ENCODE measurements at regions not wholly inside any gene's neighbourhood (a gene's known extent, or its start where the extent isn't known, plus 50 kb on each side); places are given as distances from the start of the nearest gene placed in this dataset.

- DNase-seq, result peak; percentile 13 to 74
Observed at GRCh38 chr15:79184465-79184892, 93.9 kb upstream of the RASGRF1 start.

DNA sequence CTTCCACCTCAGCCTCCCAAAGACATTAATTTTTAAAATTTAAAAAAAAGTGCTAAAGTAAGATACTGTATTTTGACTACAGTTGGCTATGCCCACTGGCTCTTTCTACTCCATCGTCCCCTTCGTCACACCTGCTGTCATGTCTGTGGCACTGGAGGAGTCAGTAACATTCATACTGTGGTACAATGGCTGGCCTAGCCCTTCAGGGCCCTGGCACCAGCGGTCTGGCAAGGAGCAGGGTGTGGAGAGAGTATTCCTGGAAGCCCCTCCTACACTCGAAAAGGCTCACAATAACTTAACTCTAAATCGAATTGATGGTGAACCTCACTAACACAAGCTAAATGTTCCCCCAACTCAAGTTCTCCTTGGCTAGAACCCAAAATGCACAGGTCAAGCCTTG is 89.7 kb upstream of the RASGRF1 start:
- no peak for DNase-seq

DNA sequence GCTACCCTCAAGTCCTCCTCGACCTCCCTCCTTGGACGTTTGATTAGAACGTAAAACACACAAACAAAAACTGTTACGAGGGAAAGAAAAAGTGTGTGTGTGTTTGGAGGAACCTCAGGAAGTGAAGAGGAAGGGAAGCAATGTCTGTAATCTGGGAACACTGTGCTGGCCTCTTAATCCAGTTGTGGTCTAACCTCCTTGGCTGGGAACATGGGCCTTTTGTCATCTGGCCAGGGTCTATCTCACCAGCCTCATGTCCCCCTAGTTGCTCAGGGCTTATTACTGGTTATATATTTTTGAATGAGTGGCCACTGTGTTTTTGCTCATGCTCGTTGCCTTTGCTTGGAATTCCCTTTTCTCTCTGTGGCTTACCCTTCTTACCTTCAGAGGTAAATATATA is 89.0 kb upstream of the RASGRF1 start:
- no peak for DNase-seq

DNA sequence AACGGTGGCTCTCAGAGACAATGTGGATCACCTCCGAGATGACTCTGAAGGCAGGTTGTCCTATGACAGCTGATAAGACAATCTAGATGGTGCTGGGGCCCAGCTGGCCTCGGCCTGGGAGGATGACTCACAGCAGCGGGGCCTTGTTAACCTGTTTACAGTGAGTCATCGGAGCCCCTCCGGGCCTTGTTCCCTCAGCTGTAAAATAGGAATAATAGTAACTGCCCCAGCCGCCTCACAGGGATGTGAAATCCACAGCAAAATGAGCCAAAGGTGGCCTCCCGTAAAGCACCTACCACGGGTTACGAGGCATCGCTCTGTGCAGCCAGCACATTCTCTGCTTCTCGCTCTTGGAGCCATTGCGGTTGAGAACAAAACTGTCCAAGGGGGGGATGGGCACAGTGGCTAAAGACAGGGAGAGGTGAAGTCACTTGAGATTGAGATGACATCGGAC is 88.6 kb upstream of the RASGRF1 start:
- DNase-seq, result no peak

DNA sequence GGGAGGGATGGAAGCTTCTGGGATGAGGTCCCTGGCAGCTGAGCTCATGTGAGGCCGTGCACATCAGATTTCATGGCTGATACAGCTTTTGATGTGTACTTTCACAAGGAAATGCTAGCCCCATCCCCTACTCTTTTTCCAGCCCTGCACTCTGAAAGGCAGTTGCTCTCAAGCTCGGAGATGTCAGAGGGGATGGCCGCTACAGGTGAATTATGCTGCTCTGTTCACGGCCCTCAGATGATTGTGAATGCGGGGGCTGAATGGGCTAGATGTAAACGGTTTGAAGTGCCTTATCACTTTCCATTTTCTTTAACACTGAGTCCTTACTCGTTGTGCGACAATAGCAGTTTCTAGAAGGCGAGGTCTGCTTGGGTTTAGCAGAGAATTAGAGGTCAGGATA is 88.0 kb upstream of the RASGRF1 start:
- DNase-seq, result no peak

- no peak for DNase-seq
Observed at GRCh38 chr15:79176151-79176550, 85.6 kb upstream of the RASGRF1 start.

DNA sequence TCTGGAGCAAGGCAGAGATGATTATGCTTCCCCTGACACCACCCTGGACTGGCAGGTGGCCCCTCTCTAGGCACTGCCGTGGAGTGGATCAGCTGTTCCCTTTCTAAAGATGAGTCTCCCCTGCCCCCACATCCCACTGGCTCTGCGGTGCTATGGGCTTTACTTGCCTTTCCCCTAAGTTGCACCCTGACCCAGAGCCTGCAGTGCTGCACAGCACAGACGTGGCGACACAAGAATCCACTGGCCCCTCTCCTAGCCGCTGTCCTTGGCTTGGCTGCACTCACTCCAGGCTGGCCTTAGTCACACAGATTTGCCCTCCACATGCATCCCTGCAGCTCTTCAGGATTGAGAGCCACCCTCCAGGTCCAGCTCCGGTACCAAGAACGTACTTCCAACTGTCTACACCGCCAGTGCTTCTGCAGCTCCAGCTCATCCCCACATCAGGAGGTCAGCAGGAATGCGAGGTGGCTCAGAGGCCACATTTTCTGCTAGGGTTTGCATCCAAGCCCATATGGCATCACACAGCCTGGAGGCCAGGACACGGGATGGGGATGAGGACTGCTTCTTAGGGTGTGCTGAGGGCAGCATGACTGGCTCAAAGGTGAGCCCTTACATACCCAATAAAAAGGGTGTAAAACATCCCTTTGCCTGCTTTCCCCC is 82.4 kb upstream of the RASGRF1 start:
- DNase-seq, result no peak

DNA sequence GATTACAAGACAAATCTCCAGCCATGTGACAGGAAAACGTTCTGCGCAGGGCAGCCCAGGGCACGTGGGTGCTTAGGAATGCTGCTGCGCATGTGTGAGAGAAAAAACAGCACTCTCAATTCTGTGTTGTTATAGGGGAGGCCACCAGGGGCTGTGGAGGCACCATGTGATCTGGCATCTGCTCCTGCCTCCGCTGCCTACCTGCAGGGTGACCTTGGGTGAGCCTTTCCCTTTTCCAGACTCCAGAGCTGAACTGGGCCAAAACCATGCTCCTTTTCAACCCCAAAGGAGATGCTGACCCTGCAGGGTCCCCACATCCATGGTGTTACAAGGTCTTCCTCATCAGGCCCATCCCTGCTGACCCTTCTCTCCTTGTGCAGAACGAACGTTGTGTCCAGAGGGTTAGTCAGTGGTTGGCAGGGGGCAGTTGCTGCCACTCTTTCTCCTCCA is 81.5 kb upstream of the RASGRF1 start:
- DNase-seq, result no peak

DNA sequence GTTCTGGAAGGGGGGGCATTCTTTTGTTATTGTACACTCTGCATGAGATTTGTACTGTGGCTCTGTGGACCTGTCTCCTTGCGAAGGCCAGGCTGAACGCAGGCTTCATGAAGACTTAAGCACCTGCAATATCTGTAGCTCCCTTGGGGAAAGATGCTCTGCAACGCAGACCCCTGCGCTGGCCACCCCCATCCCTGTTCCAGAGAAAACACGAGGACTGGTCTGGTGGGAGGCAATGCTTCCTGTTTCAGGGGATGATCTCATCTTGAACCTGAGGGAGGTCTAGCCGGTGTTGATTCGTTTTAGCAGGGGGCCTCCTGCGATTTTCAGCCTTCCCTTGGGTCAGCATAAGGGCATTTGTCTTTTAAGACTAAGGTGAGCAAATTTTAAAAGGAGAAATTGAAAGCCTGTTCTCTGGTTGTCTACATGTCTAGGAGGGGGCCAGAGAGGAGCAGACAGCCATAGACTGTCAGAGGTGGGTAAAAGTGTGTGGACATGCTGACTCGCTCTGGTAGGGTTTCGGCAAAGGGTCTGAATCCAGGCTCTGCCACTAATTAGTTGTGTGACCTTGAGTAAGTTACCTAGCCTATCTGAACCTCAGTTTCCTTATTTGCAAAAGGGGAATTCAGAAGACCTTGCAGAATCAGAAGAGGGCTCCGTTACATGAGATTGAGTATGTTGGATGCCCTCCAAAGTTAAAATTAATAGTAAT is 80.9 kb upstream of the RASGRF1 start:
- no peak for DNase-seq

- DNase-seq, result no peak
Observed at GRCh38 chr15:79170256-79170664, 79.7 kb upstream of the RASGRF1 start.

GRCh38 chr15:79169526-79170133 is 79.0 kb upstream of the RASGRF1 start:
- DNase-seq, result no peak

- no peak for DNase-seq
Observed at GRCh38 chr15:79168922-79169456, 78.4 kb upstream of the RASGRF1 start.

- no peak for DNase-seq
Observed at GRCh38 chr15:79167776-79168175, 77.2 kb upstream of the RASGRF1 start.

GRCh38 chr15:79166311-79166955 is 75.9 kb upstream of the RASGRF1 start:
- DNase-seq, result no peak

GRCh38 chr15:79164465-79164864 is 73.9 kb upstream of the RASGRF1 start:
- no peak for DNase-seq

DNA sequence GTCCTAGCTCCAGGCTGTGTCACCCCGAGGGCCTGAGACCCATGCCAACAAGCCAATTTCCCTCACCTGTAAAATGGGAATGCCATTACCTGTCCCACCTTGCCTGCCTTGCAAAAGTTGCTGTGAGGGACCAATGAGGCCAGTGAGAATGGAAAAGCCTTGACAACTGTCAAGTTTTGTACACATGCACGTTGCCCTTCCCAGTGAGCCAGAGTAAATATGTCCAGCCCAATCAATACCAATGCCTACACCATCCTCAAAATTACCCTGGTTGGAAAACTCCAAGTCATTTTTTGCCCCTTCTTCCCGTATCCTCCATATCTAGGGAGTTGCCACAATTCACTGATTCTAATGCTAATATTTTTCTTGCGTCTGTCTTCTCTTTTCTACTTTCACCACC is 73.5 kb upstream of the RASGRF1 start:
- no peak for DNase-seq

GRCh38 chr15:79163395-79163794 is 72.8 kb upstream of the RASGRF1 start:
- no peak for DNase-seq

DNA sequence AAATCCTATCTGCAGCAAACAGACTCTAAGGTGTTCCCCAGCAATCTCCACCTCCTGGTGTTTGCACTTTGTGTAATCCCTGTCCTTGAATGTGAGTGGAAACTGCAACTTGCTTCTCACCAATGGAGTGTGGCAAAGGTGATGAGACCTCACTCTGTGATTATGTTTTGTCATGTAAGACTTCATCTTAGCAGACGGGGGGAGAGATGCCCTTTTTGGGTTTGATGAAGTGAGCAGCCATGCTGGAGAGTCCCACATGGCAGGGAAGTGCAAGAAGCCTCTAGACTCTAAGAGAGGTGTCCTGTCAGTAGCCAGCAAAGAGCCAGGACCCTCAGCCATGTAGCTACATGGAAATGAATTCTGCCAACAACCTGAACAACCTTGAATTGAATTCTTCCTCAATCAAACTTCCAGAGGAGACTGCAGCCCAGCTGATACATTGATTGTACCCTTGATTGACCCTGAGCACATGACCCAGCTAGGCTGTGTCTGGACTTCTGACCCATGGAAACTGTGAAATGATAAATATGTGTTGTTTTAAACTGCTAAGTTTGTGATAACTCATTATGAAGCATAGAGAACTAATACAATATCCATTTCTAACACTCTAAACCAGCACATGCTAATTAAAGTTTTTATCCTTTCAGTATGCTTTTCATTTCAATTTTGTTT is 71.4 kb upstream of the RASGRF1 start:
- DNase-seq, result no peak

- DNase-seq, result no peak
Observed at GRCh38 chr15:79160211-79160610, 69.6 kb upstream of the RASGRF1 start.

DNA sequence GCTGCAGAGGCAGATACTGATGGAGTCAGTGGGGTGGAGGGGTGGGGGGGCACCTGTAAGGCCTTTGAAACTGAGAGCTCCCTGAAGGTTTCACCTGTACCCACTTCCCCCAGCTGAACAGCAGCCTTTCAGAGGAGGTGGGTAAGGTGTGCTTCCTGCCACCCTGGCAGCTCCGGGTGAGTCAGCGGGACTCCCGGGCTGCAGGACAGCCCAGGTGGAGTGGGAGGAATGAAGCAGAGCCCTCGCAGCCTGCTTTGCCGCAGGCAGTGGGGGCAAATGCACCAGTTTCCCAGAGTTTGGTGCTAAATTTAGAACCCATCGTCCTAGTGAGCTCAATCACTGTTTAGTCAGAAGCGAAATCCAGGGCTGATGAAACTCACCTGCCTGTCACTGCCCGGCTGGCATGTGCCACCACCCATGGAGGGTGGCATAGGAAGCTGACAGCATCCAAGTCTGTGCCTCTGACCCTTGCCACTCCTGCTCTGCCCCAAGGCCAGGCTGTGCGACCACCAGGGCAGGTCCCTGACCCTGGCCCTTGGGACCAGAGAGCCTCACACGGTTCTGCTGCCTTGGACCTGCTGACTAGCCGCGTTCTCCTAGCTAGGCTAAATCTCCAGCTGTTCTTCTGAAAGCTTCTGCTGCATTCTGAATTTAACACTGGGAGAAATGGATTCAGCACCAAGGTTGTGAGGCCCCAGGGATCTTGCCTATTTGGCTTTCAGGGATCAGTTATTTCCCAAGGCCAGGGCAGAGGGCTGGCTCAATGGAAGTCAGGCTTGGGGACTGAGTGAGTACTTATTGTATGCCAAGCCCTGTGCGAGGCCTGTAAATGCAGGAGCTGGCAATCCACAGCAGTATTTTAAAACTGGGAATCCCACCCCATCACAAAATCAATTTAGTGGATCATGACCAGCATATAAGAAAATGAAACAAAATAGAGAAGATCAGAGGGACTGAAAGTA is 67.3 kb upstream of the RASGRF1 start:
- DNase-seq, result no peak

- DNase-seq, result no peak
Observed at GRCh38 chr15:79156704-79157375, 66.3 kb upstream of the RASGRF1 start.
